Keratinocyte (primary cell): ENCODE measurements at regions not wholly inside any gene's neighbourhood (a gene's known extent, or its start where the extent isn't known, plus 50 kb on each side); places are given as distances from the start of the nearest gene placed in this dataset.

ENCODE experiments used
- EZH2 ChIP-seq: IDR thresholded peaks from one replicate; pipeline ENCODE4 v1.6.1; 2012; ENCODE audit warnings: inconsistent platforms, mild to moderate bottlenecking, low read length, moderate library complexity
- TF ChIP-seq, protein P1 (sequence below), 3 experiments: IDR thresholded peaks in 1 of 3; conservative IDR thresholded peaks in 1 of 3; optimal IDR thresholded peaks in 1 of 3; 2 replicates in 2 of 3; 3 replicates in 1 of 3; pipeline versions ENCODE3 to v1.5.1; 2011; ENCODE audit warnings: low read length in 3 of 3, mild to moderate bottlenecking in 3 of 3, moderate library complexity in 2 of 3, control low read depth in 1 of 3, inconsistent platforms in 1 of 3; ENCODE audit not compliant: insufficient read depth in 2 of 3; ENCODE audit errors: extremely low read depth in 1 of 3

- TF ChIP-seq, protein P1, sequence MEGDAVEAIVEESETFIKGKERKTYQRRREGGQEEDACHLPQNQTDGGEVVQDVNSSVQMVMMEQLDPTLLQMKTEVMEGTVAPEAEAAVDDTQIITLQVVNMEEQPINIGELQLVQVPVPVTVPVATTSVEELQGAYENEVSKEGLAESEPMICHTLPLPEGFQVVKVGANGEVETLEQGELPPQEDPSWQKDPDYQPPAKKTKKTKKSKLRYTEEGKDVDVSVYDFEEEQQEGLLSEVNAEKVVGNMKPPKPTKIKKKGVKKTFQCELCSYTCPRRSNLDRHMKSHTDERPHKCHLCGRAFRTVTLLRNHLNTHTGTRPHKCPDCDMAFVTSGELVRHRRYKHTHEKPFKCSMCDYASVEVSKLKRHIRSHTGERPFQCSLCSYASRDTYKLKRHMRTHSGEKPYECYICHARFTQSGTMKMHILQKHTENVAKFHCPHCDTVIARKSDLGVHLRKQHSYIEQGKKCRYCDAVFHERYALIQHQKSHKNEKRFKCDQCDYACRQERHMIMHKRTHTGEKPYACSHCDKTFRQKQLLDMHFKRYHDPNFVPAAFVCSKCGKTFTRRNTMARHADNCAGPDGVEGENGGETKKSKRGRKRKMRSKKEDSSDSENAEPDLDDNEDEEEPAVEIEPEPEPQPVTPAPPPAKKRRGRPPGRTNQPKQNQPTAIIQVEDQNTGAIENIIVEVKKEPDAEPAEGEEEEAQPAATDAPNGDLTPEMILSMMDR (optimal IDR thresholded peaks at IDR 0.05 in 1 of 3, IDR thresholded peaks at IDR 0.05 in 1 of 3, conservative IDR thresholded peaks at IDR 0.05 in 1 of 3; ENCODE audit: extremely low read depth in 1 of 3, insufficient read depth in 2 of 3, low read length in 3 of 3) = no peak
- TF ChIP-seq EZH2 = no peak
Observed at GRCh38 chr12:30807695-30808034, 52.9 kb upstream of the CAPRIN2 start.
